ENCODE measurements at regions not wholly inside any gene's neighbourhood (a gene's known extent, or its start where the extent isn't known, plus 50 kb on each side); places are given as distances from the start of the nearest gene placed in this dataset.
"Not testable (repeated sequence)": the region's sequence is repeated elsewhere in the genome, so short reads cannot be mapped to it uniquely, and the experiment has no call there.

- DNase-seq = no peak
Measured at GRCh38 chr7:49700841-49701240, 72.6 kb upstream of the VWC2 start.

- no peak for DNase-seq
Measured at GRCh38 chr7:49702099-49702498, 71.3 kb upstream of the VWC2 start.

DNA sequence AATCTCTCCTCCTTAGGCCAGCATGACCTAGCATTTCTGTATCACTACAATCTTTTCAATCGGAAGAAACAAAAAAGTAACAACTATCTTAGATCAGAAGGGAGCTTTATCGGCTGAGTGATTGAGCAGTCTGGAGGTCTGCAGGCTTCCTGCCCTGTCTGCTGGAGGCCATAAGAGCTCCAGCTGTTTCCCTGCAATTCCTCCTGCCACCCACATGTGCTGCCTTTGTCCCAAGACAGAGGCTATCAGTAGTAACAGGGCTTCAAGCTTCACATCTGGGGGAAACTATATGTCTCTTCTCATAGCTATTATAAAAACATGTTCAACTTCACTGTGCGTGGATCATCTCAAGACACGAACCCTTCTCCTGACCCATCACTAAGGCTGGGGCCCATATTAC lies 70.1 kb upstream of the VWC2 start:
- DNase-seq = no peak

- DNase-seq = no peak
Measured at GRCh38 chr7:49703881-49704280, 69.6 kb upstream of the VWC2 start.

DNA sequence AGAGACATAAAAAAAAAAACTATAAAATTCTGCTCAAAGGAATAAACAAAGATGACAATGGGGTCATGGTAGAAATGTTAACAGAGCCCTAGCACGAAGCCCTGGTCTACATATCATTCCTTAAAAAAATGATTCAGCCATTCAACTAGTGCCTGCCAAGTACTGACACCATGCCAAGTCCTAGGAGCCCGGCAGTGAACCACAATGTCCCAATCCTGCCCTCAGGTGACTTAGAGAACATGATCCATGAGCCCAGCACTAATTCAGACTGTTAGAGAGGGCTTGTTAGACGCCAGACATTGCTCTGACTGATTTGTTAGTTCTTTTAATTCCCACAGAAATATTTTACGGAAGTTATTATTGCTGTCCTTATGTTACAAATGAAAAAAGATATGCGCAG lies 67.3 kb upstream of the VWC2 start:
- DNase-seq = no peak

DNA sequence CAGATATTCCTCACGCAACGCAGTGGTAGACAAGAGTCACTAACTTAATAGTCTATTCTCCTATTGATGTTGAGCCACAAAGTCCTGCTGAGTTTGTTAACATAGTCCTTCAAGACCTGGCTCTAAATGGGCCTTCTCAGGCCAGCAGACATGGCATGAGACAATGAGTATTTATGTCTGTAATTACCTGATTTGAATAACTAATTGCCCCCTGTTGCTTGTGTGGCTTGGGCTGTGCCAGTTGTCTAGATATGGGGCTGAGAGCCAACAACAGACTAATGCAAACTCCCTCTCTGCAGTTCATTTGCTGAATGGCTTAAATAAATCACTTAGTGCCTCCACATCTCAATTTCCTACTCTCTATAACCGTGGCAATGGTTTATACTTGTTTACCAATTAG lies 65.5 kb upstream of the VWC2 start:
- no peak for DNase-seq

DNA sequence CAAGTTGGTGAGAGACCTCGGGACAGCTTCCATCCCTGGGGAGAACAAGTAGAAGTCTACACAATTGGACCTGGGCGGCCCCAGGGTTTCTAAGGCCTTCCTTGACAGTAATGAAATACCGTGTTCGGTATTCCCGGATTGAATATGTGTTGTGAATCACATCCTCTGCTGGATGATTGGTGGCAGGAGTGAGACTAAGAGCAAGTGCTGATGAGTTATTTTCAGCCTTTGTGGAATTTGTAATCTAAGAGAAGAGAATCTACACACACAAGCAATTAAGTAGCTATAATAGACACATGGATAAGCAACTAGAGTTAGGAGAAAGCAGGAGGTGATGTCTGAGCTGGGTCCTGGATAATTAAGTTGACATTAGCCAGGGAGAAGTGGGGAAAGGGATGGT lies 64.8 kb upstream of the VWC2 start:
- no peak for DNase-seq

GRCh38 chr7:49711072-49711723 lies 62.2 kb upstream of the VWC2 start:
- not testable (repeated sequence) for DNase-seq

- no peak for DNase-seq
Measured at GRCh38 chr7:49714182-49714581, 59.3 kb upstream of the VWC2 start.

DNA sequence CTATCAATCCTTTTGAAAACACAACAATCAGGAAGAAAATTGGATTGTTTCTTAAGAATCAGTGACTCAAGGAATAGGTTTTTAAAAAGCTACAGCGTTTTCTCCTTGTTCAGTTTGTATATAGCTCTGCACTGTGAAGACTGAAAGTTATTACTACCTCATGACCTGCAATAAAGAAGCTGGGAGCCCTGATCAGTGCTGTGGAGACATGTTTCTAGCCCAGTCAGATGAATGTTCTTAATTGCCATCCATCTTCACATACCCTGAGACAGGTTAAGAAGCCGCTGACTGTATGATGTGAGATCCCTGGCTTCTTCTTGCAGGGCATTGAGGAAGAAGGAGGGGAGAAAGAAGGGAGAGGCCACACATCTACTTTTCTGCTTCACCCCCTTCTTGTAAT lies 58.0 kb upstream of the VWC2 start:
- DNase-seq = no peak

DNA sequence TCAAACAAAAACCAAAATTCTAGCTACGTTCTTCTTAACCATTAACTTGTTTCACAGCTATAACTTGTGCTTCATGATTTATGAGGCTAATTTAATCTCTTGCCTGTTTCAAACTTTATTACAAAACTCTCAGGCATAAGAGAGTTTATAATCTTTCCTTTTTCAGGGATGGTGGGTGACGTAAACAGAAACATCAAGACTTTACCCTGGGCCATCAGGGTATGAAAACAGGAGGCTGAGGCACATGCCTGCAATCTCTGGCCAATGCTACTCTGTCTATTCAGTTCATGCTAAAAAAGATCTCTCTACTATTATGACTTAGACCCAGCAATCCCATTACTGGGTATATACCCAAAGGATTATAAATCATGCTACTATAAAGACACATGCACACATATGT lies 55.9 kb upstream of the VWC2 start:
- DNase-seq = no peak

DNA sequence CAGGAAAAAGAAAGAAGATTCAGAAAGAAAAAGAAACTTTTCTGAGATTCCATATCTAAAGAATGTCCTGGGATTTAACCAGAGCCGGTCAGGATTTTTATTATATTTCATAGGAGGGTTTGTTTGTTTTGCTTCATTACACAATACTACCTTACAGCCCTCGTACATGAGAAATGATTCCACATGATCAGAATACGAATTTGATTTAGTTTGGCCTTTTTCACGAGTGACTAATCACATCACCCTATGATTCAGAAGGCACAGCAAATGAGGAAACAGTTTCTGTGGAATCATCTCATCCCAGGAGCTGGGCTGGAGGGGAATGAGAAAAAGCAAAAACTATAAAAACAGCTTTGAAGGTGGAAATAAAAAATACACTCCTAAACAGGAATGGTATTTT lies 54.7 kb upstream of the VWC2 start:
- DNase-seq = no peak

GRCh38 chr7:49721441-49721840 lies 52.0 kb upstream of the VWC2 start:
- DNase-seq = no peak
